ENCODE measurements at regions not wholly inside any gene's neighbourhood (a gene's known extent, or its start where the extent isn't known, plus 50 kb on each side); places are given as distances from the start of the nearest gene placed in this dataset.

- TF ChIP-seq GATA3 (IDR thresholded peaks at IDR 0.05; ENCODE audit: low read depth, low read length) (no peak), GATA2 (IDR thresholded peaks at IDR 0.05; ENCODE audit: low read depth, low read length) (no peak)
Measured at GRCh38 chr15:77786181-77786890, 153.6 kb upstream of the LINGO1 start.
